GM18861 (cell line): ENCODE measurements at regions not wholly inside any gene's neighbourhood (a gene's known extent, or its start where the extent isn't known, plus 50 kb on each side); places are given as distances from the start of the nearest gene placed in this dataset.

ENCODE experiments used
- ATAC-seq: cut with Tn5 transposase; IDR thresholded peaks from one replicate; pipeline ENCODE4 v1.9.1; 2021; ENCODE audit not compliant: unreplicated experiment

GRCh38 chr1:209291715-209292114 lies 291.8 kb upstream of the CAMK1G start:
- ATAC-seq: no peak

DNA sequence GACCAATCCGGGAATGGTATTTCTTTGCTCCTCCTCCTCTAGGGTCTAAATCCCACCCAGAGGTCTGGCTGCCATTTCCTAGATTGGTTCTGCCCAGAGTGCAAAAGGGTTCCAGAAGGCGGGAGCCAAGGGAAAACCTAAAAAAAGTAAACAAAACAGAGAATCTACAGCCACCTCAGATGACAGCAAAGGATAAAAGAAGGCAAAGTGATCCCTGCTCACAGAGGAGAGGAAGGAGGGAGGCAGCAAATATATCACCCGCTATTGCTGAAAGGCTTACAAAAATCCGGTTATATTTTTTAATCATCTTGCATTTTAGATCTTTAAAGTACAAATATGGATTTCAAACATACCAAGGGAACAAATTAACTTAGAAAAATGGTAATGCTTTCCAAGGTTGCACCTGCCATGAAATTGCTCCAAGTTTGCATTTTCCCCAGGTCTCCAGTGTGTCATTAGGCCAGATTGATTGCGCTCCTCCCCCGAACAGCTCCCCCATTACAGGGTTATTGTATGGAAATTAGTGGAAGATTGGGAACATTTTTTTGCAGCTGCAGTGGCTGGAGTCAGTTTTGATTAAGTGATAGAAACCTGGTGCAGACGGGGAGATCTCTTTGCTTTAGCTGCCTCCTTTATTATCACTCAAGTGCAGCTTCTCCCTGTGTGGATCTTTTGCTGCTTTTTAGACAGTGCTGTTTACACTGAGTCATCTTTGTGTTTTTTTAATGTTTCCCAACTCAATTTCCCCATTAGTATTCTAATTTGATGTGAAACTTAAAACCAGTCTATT lies 280.5 kb upstream of the CAMK1G start:
- ATAC-seq: no peak

DNA sequence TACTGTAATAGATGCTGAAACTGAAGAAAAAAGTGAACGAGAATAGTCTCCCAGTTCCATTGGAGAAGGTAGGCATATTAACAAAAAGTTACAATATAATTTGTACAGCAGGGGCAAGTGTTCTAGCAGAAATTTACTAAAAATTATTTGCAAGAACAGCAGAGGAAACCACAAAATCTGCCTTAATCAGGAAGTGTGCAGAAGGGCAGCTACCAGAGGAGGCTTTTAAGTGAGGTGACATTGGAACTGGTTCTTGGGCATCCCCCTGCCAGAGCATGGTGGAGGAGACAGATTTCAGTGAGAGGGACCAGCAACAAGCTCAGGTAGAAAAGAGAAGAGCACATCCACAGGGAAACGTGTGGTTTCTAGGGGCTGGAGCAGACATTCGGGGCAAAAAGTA lies 279.3 kb upstream of the CAMK1G start:
- no peak for ATAC-seq

DNA sequence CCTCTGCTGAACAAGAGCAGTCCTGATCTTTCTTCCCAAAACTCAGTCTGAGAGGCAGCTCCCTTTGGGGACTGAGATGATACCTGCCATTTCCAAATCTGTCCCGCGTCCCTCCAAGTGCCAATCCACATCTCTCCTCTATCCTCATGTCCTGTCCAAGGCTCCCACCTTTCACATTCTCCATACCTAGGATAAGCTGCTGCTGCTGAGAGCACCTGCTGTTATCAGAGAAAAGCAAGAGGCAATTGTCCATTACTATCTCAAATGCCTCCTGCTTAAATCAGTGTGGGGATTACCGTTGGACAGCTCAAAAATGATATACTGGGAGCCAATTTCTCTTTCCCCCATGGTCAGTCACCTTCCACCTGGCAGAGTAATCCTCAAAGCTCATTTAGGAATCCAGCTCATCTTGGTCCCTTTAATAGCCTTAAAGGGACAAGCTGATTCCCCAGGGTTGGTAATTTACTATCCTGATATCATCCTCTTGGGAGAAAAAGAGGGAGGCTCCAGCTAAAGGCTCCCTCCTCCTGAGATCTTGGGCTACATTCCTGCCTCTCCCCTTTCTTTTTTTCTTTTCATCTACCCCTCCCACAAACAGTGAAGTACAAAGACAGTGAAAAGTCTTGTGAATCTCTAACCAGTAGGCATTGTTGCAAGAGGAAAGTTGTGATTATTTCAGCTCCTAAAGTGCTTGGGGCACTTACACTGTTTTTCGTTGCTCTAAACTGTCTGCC lies 278.1 kb upstream of the CAMK1G start:
- ATAC-seq: no peak

DNA sequence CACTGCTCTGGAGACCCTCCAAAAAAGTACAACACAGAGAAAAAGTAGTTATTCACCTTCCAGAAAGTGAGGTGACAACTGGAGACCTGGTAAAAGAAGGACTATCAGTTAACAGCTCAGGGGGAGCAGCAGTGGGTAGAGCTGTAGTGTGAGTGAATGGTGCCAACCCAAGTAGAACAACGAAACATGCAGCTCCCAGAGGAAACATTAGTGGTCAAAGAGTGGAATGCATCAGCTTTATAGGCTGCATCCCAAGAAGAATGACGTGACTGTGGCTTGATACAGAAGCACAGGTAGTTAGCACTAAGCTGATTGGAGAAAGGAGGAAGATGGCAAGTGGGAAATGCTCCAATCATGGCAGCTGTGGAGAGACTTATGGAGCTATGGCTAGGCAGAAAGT lies 275.7 kb upstream of the CAMK1G start:
- no peak for ATAC-seq

DNA sequence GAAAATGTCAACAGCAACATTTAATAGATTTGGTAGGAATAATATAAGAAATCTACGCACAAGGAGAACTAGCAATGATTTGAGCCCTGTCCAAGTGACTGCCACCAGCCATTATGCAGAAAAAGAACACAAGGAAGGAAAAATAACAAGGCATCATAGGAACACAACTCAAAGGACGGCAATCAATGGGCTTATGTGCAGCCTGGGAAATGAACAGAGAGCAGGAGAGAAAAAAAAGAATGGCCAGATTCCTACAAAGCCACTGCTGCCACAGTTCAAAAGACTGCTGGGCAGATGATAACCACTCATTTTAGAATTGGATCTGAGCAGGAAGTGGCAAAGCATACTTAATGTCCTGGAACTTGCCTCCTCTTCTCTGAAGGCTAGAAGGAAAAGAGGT lies 274.3 kb upstream of the CAMK1G start:
- ATAC-seq: no peak

DNA sequence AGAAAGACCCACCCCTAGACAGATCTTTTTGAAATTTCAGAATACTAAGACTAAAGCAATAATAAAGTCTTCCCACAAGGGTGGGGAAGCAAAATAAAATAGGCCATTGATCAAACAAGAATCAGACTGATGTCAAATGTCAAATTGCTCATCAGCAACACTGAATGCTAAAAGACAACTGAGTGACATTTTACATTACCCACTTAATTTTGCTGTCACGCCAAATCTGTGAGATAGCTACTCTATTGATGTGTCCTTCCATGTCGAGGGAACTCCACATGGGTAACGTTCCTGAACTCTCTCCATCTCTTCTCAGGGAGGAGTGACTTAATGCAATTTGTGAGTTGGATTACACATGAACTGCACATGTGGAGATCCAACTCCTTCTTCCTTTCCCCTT lies 271.7 kb upstream of the CAMK1G start:
- no peak for ATAC-seq

DNA sequence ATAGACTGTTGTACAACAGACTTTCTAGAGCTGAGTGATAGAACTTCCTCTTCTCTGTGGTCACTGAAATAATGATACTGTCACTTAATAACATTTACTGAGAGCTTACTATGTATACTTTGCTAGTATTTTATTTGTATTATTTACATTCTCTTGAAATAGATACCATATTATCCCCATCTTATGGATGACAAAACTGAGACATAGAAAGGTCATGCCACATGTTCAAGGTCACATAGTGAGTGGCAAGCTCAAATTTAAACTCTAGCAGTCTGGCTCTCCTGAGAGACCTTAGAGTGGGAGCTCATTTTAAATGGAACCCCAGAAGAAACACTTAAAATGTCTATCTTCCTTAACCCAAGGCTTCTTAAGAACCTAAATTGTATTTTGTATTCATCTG lies 266.6 kb upstream of the CAMK1G start:
- no peak for ATAC-seq

DNA sequence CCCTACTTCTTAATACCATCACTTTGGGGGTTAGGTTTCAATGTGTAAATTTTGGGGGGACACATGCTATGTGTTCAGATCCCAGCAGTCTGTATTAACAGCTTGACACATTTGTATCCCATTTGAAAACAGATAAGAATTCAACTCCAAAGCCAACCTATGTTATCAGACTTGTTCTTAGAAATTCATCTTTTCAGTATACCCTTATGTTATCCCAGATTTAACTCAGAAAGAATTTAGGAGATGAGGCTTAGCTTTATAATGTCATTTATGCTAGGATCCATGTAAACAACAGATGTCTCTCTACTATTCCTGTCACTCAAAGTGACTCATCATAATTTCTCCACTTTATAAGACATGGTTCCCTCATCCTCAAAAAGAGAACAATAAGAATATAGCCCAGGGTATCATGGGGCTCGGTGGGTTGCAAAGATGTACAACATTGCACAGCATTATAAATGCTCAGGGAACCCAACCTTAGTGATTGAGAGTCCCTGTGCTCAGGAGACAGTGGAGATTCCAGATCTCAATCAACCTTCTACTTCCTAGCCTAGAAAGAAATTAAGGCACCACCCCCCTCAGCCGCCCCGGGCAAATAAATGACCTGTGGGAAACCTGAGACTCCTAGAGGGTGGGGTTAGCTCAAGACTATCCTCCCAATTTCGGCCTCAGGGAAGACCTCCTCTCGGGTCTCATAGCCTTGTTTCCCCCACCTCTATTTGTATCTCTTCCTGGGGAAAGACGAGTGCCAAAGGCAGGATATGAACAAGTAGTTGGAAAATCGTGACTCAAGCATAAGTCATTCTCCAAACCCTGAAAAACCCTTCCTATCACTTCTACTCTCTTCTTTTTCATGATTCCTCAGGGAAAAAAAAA lies 265.1 kb upstream of the CAMK1G start:
- ATAC-seq: no peak

- ATAC-seq: no peak
Observed at GRCh38 chr1:209319057-209319432, 264.5 kb upstream of the CAMK1G start.

- ATAC-seq: no peak
Observed at GRCh38 chr1:209319549-209319948, 264.0 kb upstream of the CAMK1G start.

- ATAC-seq: no peak
Observed at GRCh38 chr1:209323743-209324142, 259.8 kb upstream of the CAMK1G start.

GRCh38 chr1:209324901-209325871 lies 258.3 kb upstream of the CAMK1G start:
- ATAC-seq: no peak

GRCh38 chr1:209326076-209326475 lies 257.4 kb upstream of the CAMK1G start:
- no peak for ATAC-seq

- ATAC-seq: no peak
Observed at GRCh38 chr1:209326831-209327230, 256.7 kb upstream of the CAMK1G start.

DNA sequence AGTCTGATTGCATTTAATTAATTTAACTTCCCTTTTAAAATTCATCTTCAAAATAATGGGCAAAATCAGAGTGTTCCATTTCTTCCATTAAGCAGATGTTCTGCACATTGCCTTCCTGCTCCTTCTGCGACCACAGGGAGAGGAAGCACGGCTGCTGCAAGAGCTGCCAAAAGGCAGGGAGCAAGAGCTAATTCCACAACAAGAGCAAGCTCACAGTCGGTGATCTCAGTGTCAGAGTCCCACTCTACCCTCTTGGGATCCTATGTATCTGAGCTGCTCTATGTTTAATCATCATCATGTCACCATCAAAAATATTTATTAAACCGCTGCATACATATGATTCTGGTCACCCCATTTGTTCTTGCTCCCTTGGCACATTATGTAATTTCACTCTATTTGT lies 255.3 kb upstream of the CAMK1G start:
- no peak for ATAC-seq

DNA sequence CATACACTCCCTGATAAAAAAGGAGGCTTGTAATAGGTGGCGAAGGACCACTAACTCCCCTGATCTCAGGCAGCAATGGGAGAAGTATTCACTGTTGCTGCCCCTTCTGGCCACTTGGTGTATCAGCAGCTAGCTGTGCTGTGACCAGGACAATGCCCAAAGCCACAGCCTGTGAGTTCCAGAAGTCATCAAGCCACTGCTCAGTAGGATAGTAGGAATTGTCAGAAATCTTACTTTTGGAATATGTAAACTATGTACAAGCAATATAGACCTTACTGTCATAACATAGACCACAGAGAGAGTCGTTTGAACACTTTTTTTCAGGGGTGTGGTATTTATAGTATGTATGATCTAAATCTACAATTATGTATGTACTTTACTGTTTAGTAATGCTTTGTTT lies 248.3 kb upstream of the CAMK1G start:
- ATAC-seq: peak; percentile 69

- ATAC-seq: no peak
Observed at GRCh38 chr1:209341146-209341545, 242.4 kb upstream of the CAMK1G start.

- ATAC-seq: no peak
Observed at GRCh38 chr1:209341673-209342420, 241.7 kb upstream of the CAMK1G start.
